SK-N-MC (cell line): ENCODE measurements at regions not wholly inside any gene's neighbourhood (a gene's known extent, or its start where the extent isn't known, plus 50 kb on each side); places are given as distances from the start of the nearest gene placed in this dataset.

Experiments
- EZH2 ChIP-seq: fragments of 200-600 bp; sonication (generic); IDR thresholded peaks from one replicate; pipeline ENCODE4 v1.6.1; 2017; ENCODE audit warnings: antibody characterized with exemption
- POLR2AphosphoS5 ChIP-seq: IDR thresholded peaks from 2 replicates; pipeline ENCODE4 v1.6.1; 2012; ENCODE audit warnings: mild to moderate bottlenecking, low read depth, low read length, borderline replicate concordance

DNA sequence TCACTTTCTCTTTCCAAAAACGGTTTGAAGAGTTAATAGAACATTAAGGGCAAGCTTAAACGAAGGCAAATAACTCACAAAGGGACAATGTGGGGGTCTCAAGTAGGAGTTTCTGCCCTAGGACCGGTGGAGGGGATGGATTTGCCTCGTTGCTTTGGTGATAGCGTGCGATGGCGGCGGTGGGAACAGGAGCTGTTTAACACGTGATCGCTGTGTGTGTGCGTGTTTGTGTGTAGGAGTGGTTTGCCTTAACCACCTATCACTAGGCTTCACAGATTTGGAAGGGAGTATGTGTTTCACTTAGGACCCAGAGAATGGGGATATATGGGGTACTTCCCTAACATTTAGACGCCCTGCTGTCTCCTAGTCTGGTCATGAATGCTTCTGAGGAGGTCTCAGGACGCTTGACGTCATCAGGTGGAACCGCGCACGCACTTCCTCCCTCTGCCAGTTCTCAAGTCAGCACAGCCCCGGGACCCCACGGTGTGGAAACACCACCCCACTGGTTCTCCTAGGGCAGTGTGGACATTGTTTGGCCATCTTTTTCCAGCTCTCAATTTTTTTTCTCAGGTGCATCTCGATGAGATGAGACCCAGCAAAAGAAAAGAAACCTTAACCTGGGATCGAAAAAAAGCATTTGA is 231.2 kb downstream of the ATP23 start:
- no peak for TF ChIP-seq POLR2AphosphoS5
- TF ChIP-seq EZH2: no peak
